ENCODE measurements at regions not wholly inside any gene's neighbourhood (a gene's known extent, or its start where the extent isn't known, plus 50 kb on each side); places are given as distances from the start of the nearest gene placed in this dataset.
"Not testable (repeated sequence)": the region's sequence is repeated elsewhere in the genome, so short reads cannot be mapped to it uniquely, and the experiment has no call there.

- TF ChIP-seq, protein P1, sequence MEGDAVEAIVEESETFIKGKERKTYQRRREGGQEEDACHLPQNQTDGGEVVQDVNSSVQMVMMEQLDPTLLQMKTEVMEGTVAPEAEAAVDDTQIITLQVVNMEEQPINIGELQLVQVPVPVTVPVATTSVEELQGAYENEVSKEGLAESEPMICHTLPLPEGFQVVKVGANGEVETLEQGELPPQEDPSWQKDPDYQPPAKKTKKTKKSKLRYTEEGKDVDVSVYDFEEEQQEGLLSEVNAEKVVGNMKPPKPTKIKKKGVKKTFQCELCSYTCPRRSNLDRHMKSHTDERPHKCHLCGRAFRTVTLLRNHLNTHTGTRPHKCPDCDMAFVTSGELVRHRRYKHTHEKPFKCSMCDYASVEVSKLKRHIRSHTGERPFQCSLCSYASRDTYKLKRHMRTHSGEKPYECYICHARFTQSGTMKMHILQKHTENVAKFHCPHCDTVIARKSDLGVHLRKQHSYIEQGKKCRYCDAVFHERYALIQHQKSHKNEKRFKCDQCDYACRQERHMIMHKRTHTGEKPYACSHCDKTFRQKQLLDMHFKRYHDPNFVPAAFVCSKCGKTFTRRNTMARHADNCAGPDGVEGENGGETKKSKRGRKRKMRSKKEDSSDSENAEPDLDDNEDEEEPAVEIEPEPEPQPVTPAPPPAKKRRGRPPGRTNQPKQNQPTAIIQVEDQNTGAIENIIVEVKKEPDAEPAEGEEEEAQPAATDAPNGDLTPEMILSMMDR (IDR thresholded peaks at IDR 0.05; ENCODE audit: insufficient read depth, low read depth, low read length, missing control alignments), result no peak
Measured at GRCh38 chr7:152504367-152504766, 68.6 kb upstream of the KMT2C start.

GRCh38 chr7:152502813-152503790, 67.3 kb upstream of the KMT2C start:
- H3K4me3 ChIP-seq (ENCODE audit: low read depth, low read length), result no peak overlapping the region
- TF ChIP-seq, protein P1 (IDR thresholded peaks at IDR 0.05; ENCODE audit: insufficient read depth, low read depth, low read length, missing control alignments), result no peak
- no peak for DNase-seq (ENCODE audit: low read depth)

More at GRCh38 chr7:152504367-152504766, 68.6 kb upstream of the KMT2C start:
- no peak for DNase-seq (ENCODE audit: low read depth)
- no peak overlapping the region for H3K4me3 ChIP-seq (ENCODE audit: low read depth, low read length)

- no peak for DNase-seq (ENCODE audit: low read depth)
- no peak overlapping the region for H3K4me3 ChIP-seq (ENCODE audit: low read depth, low read length)
- TF ChIP-seq, protein P1 (IDR thresholded peaks at IDR 0.05; ENCODE audit: insufficient read depth, low read depth, low read length, missing control alignments), result no peak
Measured at GRCh38 chr7:152501506-152501905, 65.7 kb upstream of the KMT2C start.

- not testable (repeated sequence) for H3K4me3 ChIP-seq (ENCODE audit: low read depth, low read length); DNase-seq (ENCODE audit: low read depth)
Measured at GRCh38 chr7:152499969-152500368, 64.2 kb upstream of the KMT2C start.

DNA sequence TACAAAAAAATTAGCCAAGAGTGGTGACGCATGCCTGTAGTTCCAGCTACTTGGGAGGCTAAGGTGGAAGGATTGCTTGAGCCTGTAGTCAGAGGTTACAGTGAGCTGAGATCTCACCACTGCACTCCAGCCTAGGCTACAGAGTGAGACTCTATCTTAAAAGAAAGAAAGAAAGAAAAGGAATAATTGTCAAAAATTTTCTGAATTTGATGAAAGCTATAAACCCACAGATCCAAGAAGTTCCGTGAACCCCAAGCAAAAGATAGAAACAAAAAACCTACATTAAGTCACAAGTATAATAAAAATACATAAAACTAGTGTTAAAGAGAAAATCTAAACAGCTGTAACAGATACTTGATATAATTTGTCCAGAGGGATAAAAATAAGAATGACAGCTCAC, 60.1 kb upstream of the KMT2C start:
- no peak overlapping the region for H3K4me3 ChIP-seq (ENCODE audit: low read depth, low read length)
- TF ChIP-seq, protein P1 (IDR thresholded peaks at IDR 0.05; ENCODE audit: insufficient read depth, low read depth, low read length, missing control alignments), result no peak
- no peak for DNase-seq (ENCODE audit: low read depth)

DNA sequence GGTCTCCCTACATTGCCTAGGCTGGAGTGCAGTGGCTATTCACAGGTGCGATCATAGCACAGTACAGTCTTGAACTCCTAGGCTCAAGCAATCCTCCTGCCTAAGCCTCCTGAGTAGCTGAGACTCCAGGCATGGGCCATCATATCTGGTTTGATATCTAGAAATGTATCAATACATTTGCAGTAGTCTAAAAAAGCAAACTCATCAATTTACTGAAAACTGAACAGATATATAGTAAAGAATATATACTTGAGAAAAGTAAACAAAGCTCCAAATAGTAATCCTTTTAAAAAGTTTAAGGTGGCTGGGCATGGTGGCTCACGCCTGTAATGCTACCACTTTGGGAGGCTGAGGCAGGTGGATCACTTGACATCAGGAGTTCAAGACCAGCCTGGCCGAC, 57.1 kb upstream of the KMT2C start:
- TF ChIP-seq, protein P1 (IDR thresholded peaks at IDR 0.05; ENCODE audit: insufficient read depth, low read depth, low read length, missing control alignments), result no peak
- DNase-seq (ENCODE audit: low read depth), result no peak
- H3K4me3 ChIP-seq (ENCODE audit: low read depth, low read length), result no peak overlapping the region

GRCh38 chr7:152489044-152489443, 53.2 kb upstream of the KMT2C start:
- H3K4me3 ChIP-seq (ENCODE audit: low read depth, low read length), result no peak overlapping the region
- TF ChIP-seq, protein P1 (IDR thresholded peaks at IDR 0.05; ENCODE audit: insufficient read depth, low read depth, low read length, missing control alignments), result no peak
- no peak for DNase-seq (ENCODE audit: low read depth)
